SK-N-SH treated with all-trans-retinoic acid at 6 μM for 48 hours (cell line): ENCODE measurements at regions not wholly inside any gene's neighbourhood (a gene's known extent, or its start where the extent isn't known, plus 50 kb on each side); places are given as distances from the start of the nearest gene placed in this dataset.
A peak's percentile ranks its signal among the peaks of the same experiment; 100 is the strongest.

ENCODE experiments used
- ATAC-seq: fragments of 200-7000 bp; cut with Tn5 transposase; 3 replicates; pipeline ENCODE4 v1.9.1; 2020; ENCODE audit warnings: mild to moderate bottlenecking, moderate library complexity
- ARNTL ChIP-seq: fragments of 450-650 bp; formaldehyde crosslinking; IDR thresholded peaks from 2 replicates; pipeline ENCODE4 v1.5.0; 2020; ENCODE audit warnings: low read depth, mild to moderate bottlenecking, moderate library complexity, borderline replicate concordance
- CREB5 ChIP-seq: fragments of 250-450 bp; sonication (Bioruptor Pico); IDR thresholded peaks from 2 replicates; pipeline ENCODE4 v1.5.1; 2020; ENCODE audit warnings: low read depth, mild to moderate bottlenecking, moderate library complexity
- CSDC2 ChIP-seq: fragments of 250-450 bp; sonication (Bioruptor Pico); IDR thresholded peaks from 2 replicates; pipeline ENCODE4 v1.5.0; 2020; ENCODE audit warnings: mild to moderate bottlenecking, moderate library complexity
- CSRNP3 ChIP-seq: fragments of 250-450 bp; sonication (Bioruptor Pico); IDR thresholded peaks from 2 replicates; pipeline ENCODE4 v1.5.1; 2021; ENCODE audit warnings: mild to moderate bottlenecking, moderate library complexity
- ESRRG ChIP-seq: fragments of 250-450 bp; sonication (Bioruptor Pico); IDR thresholded peaks from 2 replicates; pipeline ENCODE4 v1.6.1; 2021; ENCODE audit warnings: mild to moderate bottlenecking
- GLIS3 ChIP-seq: fragments of 250-450 bp; sonication (Bioruptor Pico); IDR thresholded peaks from 2 replicates; pipeline ENCODE4 v1.5.0; 2020; ENCODE audit warnings: mild to moderate bottlenecking, moderate library complexity
- ISL1 ChIP-seq: fragments of 250-450 bp; sonication (Bioruptor Pico); IDR thresholded peaks from 2 replicates; pipeline ENCODE4 v2.1.2; 2022; ENCODE audit warnings: mild to moderate bottlenecking, moderate library complexity
- PATZ1 ChIP-seq: fragments of 250-450 bp; sonication (Bioruptor Pico); IDR thresholded peaks from 2 replicates; pipeline ENCODE4 v1.8.0; 2020; ENCODE audit warnings: mild to moderate bottlenecking, moderate library complexity, borderline replicate concordance
- POU6F1 ChIP-seq: fragments of 250-450 bp; sonication (Bioruptor Pico); IDR thresholded peaks from 2 replicates; pipeline ENCODE4 v1.8.0; 2021; ENCODE audit warnings: low read depth, mild to moderate bottlenecking, moderate library complexity, borderline replicate concordance
- PPARA ChIP-seq: fragments of 250-450 bp; sonication (Bioruptor Pico); IDR thresholded peaks from 2 replicates; pipeline ENCODE4 v1.5.0; 2020; ENCODE audit warnings: mild to moderate bottlenecking, borderline replicate concordance
- RARB ChIP-seq: fragments of 250-450 bp; sonication (Bioruptor Pico); IDR thresholded peaks from 2 replicates; pipeline ENCODE4 v1.8.0; 2021; ENCODE audit warnings: mild to moderate bottlenecking, moderate library complexity
- SNAI2 ChIP-seq: fragments of 250-450 bp; sonication (Bioruptor Pico); IDR thresholded peaks from 2 replicates; pipeline ENCODE4 v1.5.0; 2020; ENCODE audit warnings: mild to moderate bottlenecking, moderate library complexity
- TCF4 ChIP-seq: fragments of 250-450 bp; sonication (Bioruptor Pico); IDR thresholded peaks from 2 replicates; pipeline ENCODE4 v1.8.0; 2021; ENCODE audit warnings: mild to moderate bottlenecking, moderate library complexity, borderline replicate concordance
- TOX ChIP-seq: fragments of 250-450 bp; sonication (Bioruptor Pico); IDR thresholded peaks from 2 replicates; pipeline ENCODE4 v1.8.0; 2021; ENCODE audit warnings: mild to moderate bottlenecking, moderate library complexity, borderline replicate concordance
- TSHZ2 ChIP-seq: fragments of 250-450 bp; sonication (Bioruptor Pico); IDR thresholded peaks from 2 replicates; pipeline ENCODE4 v1.5.0; 2020; ENCODE audit warnings: mild to moderate bottlenecking, moderate library complexity
- ZC3H10 ChIP-seq: fragments of 250-450 bp; sonication (Bioruptor Pico); IDR thresholded peaks from 2 replicates; pipeline ENCODE4 v1.5.1; 2021; ENCODE audit warnings: mild to moderate bottlenecking, moderate library complexity
- ZFP3 ChIP-seq: fragments of 250-450 bp; sonication (Bioruptor Pico); IDR thresholded peaks from 2 replicates; pipeline ENCODE4 v1.5.0; 2020; ENCODE audit warnings: mild to moderate bottlenecking, moderate library complexity
- ZFP30 ChIP-seq: fragments of 450-650 bp; formaldehyde crosslinking; IDR thresholded peaks from 2 replicates; pipeline ENCODE4 v1.5.0; 2022; ENCODE audit warnings: mild to moderate bottlenecking, moderate library complexity
- ZNF565 ChIP-seq: fragments of 450-650 bp; formaldehyde crosslinking; conservative IDR thresholded peaks from 2 replicates; pipeline ENCODE4 v1.5.0; 2020; ENCODE audit warnings: low read depth, mild to moderate bottlenecking, moderate library complexity
- ZNF70 ChIP-seq: fragments of 450-650 bp; formaldehyde crosslinking; IDR thresholded peaks from 2 replicates; pipeline ENCODE4 v1.5.0; 2020; ENCODE audit warnings: mild to moderate bottlenecking, moderate library complexity

- TF ChIP-seq PATZ1 (no peak), TCF4 (no peak), ZNF70 (CRISPR knock-in tag) (no peak)
Measured at GRCh38 chr6:142644866-142645265, 300.1 kb downstream of the HIVEP2 start (continued).

- TF ChIP-seq ARNTL (CRISPR knock-in tag): no peak
- TF ChIP-seq POU6F1 (CRISPR knock-in tag): no peak
- TF ChIP-seq ESRRG (CRISPR knock-in tag): no peak
- TF ChIP-seq TCF4: no peak
- TF ChIP-seq ZFP3 (CRISPR knock-in tag): no peak
- no peak for TF ChIP-seq CSDC2
- TF ChIP-seq CSRNP3: no peak
- TF ChIP-seq CREB5 (CRISPR knock-in tag): no peak
- no peak for TF ChIP-seq PPARA (CRISPR knock-in tag)
- TF ChIP-seq ZFP30 (CRISPR knock-in tag): no peak
- no peak for TF ChIP-seq ZNF565 (CRISPR knock-in tag)
- no peak for TF ChIP-seq ISL1
- no peak for TF ChIP-seq ZNF70 (CRISPR knock-in tag)
- TF ChIP-seq GLIS3 (CRISPR knock-in tag): no peak
- TF ChIP-seq TSHZ2 (CRISPR knock-in tag): no peak
- no peak for TF ChIP-seq PATZ1
- TF ChIP-seq TOX (CRISPR knock-in tag): no peak
- ATAC-seq: no peak
Measured at GRCh38 chr6:142645663-142646062, 299.3 kb downstream of the HIVEP2 start.

- peak; percentile 83 for ATAC-seq
- TF ChIP-seq CREB5 (CRISPR knock-in tag): no peak
- TF ChIP-seq TSHZ2 (CRISPR knock-in tag): no peak
- no peak for TF ChIP-seq TOX (CRISPR knock-in tag)
- TF ChIP-seq ZC3H10 (CRISPR knock-in tag): no peak
- no peak for TF ChIP-seq SNAI2 (CRISPR knock-in tag)
- no peak for TF ChIP-seq POU6F1 (CRISPR knock-in tag)
- no peak for TF ChIP-seq ISL1
- no peak for TF ChIP-seq TCF4
- TF ChIP-seq ZFP30 (CRISPR knock-in tag): no peak
- TF ChIP-seq ARNTL (CRISPR knock-in tag): no peak
- TF ChIP-seq RARB (CRISPR knock-in tag): no peak
Measured at GRCh38 chr6:142647449-142648035, 297.4 kb downstream of the HIVEP2 start.
